HCT116 (cell line): ENCODE measurements at regions not wholly inside any gene's neighbourhood (a gene's known extent, or its start where the extent isn't known, plus 50 kb on each side); places are given as distances from the start of the nearest gene placed in this dataset.

ENCODE experiments used
- ATAC-seq: fragments of 200-7000 bp; cut with Tn5 transposase; 2 replicates; pipeline ENCODE4 v1.9.1; 2020; ENCODE audit warnings: mild to moderate bottlenecking, moderate library complexity
- BruUV-seq: library from RNA; stranded (reverse); fragments of 400-500 nt; replicated peaks from 2 replicates; lab custom pipeline; 2021; lab: Mats Ljungman, UMichigan
- CTCF ChIA-PET: fragments of 300-600 bp; sonication (Branson Sonifier 250); formaldehyde crosslinking; loops from one replicate; lab custom pipeline; 2021; ENCODE audit warnings: antibody characterized with exemption; lab: Charles Lee
- POLR2A ChIA-PET: fragments of 300-600, 350-600 bp; sonication (Branson Sonifier 250); formaldehyde crosslinking; loops from one replicate; lab custom pipeline; 2021; ENCODE audit warnings: antibody characterized with exemption; lab: Charles Lee
- RAD21 ChIA-PET, 2 experiments: fragments of 300-600 bp; sonication (Branson Sonifier 250); formaldehyde crosslinking; loops; one replicate each; lab custom pipeline; 2023; ENCODE audit warnings: low total read pairs in 2 of 2; ENCODE audit not compliant: uncharacterized antibody in 2 of 2, unreplicated experiment in 2 of 2, low non-redundant PET in 1 of 2; lab: Charles Lee
- DNase-seq: peaks from one replicate; pipeline ENCODE4 v3.0.0-alpha.2; 2010; ENCODE audit warnings: low read depth, low spot score
- H2AFZ ChIP-seq: fragments of 200-600 bp; shearing (Covaris generic), sonication (generic); 2 replicates; pipeline ENCODE4 v1.6.1; 2017; ENCODE audit warnings: low read depth, mixed run types, mixed read lengths, antibody characterized with exemption, low read length; ENCODE audit not compliant: poor library complexity, severe bottlenecking
- H3K27ac ChIP-seq: 2 replicates; pipeline ENCODE4 v1.5.1; 2012; ENCODE audit warnings: low read depth, low read length
- H3K27me3 ChIP-seq: fragments of 200-600 bp; sonication (generic); 2 replicates; pipeline ENCODE4 v1.6.1; 2016; ENCODE audit warnings: mixed run types, low read length, mixed read lengths; ENCODE audit not compliant: insufficient read depth
- H3K36me3 ChIP-seq, 2 experiments: fragments of 200-500 bp in 1 of 2; fragments of 200-600 bp in 1 of 2; sonication (Bioruptor generic) in 1 of 2; sonication (generic) in 1 of 2; 2 replicates each; pipeline versions ENCODE4 v1.5.1 to v1.6.1; 2014 to 2016; ENCODE audit warnings: low read length in 2 of 2, inconsistent platforms in 1 of 2, mixed read lengths in 1 of 2, mixed run types in 1 of 2; ENCODE audit not compliant: insufficient read depth in 2 of 2, control insufficient read depth in 1 of 2
- H3K4me1 ChIP-seq, 2 experiments: fragments of 200-600 bp in 1 of 2; sonication (generic) in 1 of 2; 2 replicates each; pipeline versions ENCODE4 v1.5.1 to v1.6.1; 2012 to 2017; ENCODE audit warnings: low read length in 2 of 2, inconsistent platforms in 1 of 2, mild to moderate bottlenecking in 1 of 2, mixed read lengths in 1 of 2, mixed run types in 1 of 2, moderate library complexity in 1 of 2; ENCODE audit not compliant: insufficient read depth in 2 of 2, control insufficient read depth in 1 of 2
- H3K4me2 ChIP-seq: fragments of 200-600 bp; sonication (generic); 2 replicates; pipeline ENCODE4 v1.6.1; 2017; ENCODE audit warnings: mixed run types, low read length, mixed read lengths
- H3K4me3 ChIP-seq, 2 experiments: fragments of 200-600 bp in 1 of 2; sonication (generic) in 1 of 2; replicated peaks in 1 of 2; 2 replicates each; pipeline ENCODE4 v1.5.1; 2011 to 2016; ENCODE audit warnings: low read length in 2 of 2, control low read depth in 1 of 2, low read depth in 1 of 2, mild to moderate bottlenecking in 1 of 2, mixed read lengths in 1 of 2, mixed run types in 1 of 2
- H3K79me2 ChIP-seq: fragments of 200-600 bp; sonication (generic); 2 replicates; pipeline ENCODE4 v1.6.1; 2017; ENCODE audit warnings: mild to moderate bottlenecking, mixed run types, low read length, moderate library complexity, mixed read lengths; ENCODE audit not compliant: insufficient read depth
- H3K9ac ChIP-seq: fragments of 200-600 bp; sonication (generic); 2 replicates; pipeline ENCODE4 v1.6.1; 2016; ENCODE audit warnings: low read length, mixed read lengths
- H3K9me2 ChIP-seq: fragments of 200-600 bp; sonication (generic), shearing (Covaris generic); 2 replicates; pipeline ENCODE4 v1.6.1; 2017; ENCODE audit warnings: mixed run types, mild to moderate bottlenecking, moderate library complexity; ENCODE audit not compliant: insufficient read depth
- H3K9me3 ChIP-seq, 2 experiments: fragments of 200-500 bp in 1 of 2; fragments of 200-600 bp in 1 of 2; sonication (Bioruptor generic) in 1 of 2; sonication (generic) in 1 of 2; 2 replicates each; pipeline ENCODE4 v1.6.1; 2014 to 2017; ENCODE audit warnings: low read length in 2 of 2, mixed read lengths in 2 of 2, inconsistent platforms in 1 of 2, low read depth in 1 of 2, mild to moderate bottlenecking in 1 of 2, mixed run types in 1 of 2, moderate library complexity in 1 of 2; ENCODE audit not compliant: control insufficient read depth in 1 of 2, insufficient read depth in 1 of 2
- H4K20me1 ChIP-seq: fragments of 200-600 bp; sonication (generic), shearing (Covaris generic); 2 replicates; pipeline ENCODE4 v1.6.1; 2017; ENCODE audit warnings: mixed run types, mild to moderate bottlenecking, moderate library complexity; ENCODE audit not compliant: insufficient read depth
- CBX3 ChIP-seq: IDR thresholded peaks from 2 replicates; pipeline ENCODE4 v1.6.1; 2012; ENCODE audit warnings: low read depth
- CEBPB ChIP-seq: IDR thresholded peaks from 2 replicates; pipeline ENCODE4 v1.6.1; 2012; ENCODE audit warnings: low read depth
- CTCF ChIP-seq, 3 experiments: fragments of 200-600 bp in 1 of 3; sonication (generic) in 1 of 3; IDR thresholded peaks in 2 of 3; conservative IDR thresholded peaks in 1 of 3; 2 replicates each; pipeline ENCODE4 v1.5.1; 2012 to 2017; ENCODE audit warnings: low read depth in 2 of 3, low read length in 2 of 3, antibody characterized with exemption in 1 of 3, borderline replicate concordance in 1 of 3, control low read depth in 1 of 3, mild to moderate bottlenecking in 1 of 3, mixed read lengths in 1 of 3, mixed run types in 1 of 3, moderate library complexity in 1 of 3; ENCODE audit not compliant: insufficient read depth in 1 of 3
- EGR1 ChIP-seq: IDR thresholded peaks from 2 replicates; pipeline ENCODE4 v1.6.1; 2012; ENCODE audit warnings: low read depth
- ELF1 ChIP-seq: IDR thresholded peaks from 2 replicates; pipeline ENCODE4 v1.6.1; 2012; ENCODE audit warnings: low read depth, borderline replicate concordance
- EZH2phosphoT487 ChIP-seq: fragments of 200-600 bp; IDR thresholded peaks from 2 replicates; pipeline ENCODE4 v1.6.1; 2018; ENCODE audit warnings: antibody characterized with exemption, borderline replicate concordance
- JUND ChIP-seq: IDR thresholded peaks from 2 replicates; pipeline ENCODE4 v1.6.1; 2012
- MAX ChIP-seq: IDR thresholded peaks from 2 replicates; pipeline ENCODE4 v1.6.1; 2012
- POLR2A ChIP-seq: IDR thresholded peaks from 2 replicates; pipeline ENCODE4 v1.7.0; 2011; ENCODE audit warnings: borderline replicate concordance; ENCODE audit not compliant: insufficient read depth, insufficient read length; ENCODE audit errors: extremely low read depth
- POLR2AphosphoS5 ChIP-seq: IDR thresholded peaks from 2 replicates; pipeline ENCODE4 v1.6.1; 2011; ENCODE audit warnings: mild to moderate bottlenecking, low read depth, low read length, moderate library complexity
- RAD21 ChIP-seq: IDR thresholded peaks from 2 replicates; pipeline ENCODE4 v1.6.1; 2012; ENCODE audit warnings: low read depth, mild to moderate bottlenecking
- REST ChIP-seq: IDR thresholded peaks from 2 replicates; pipeline ENCODE4 v1.6.1; 2012; ENCODE audit warnings: low read depth
- SP1 ChIP-seq: IDR thresholded peaks from 2 replicates; pipeline ENCODE4 v1.6.1; 2012; ENCODE audit warnings: low read depth
- YY1 ChIP-seq: IDR thresholded peaks from 2 replicates; pipeline ENCODE4 v1.6.1; 2011; ENCODE audit warnings: low read length, low read depth, moderate library complexity, mild to moderate bottlenecking; ENCODE audit not compliant: insufficient replicate concordance; ENCODE audit errors: extremely low read depth
- ZBTB33 ChIP-seq: IDR thresholded peaks from 2 replicates; pipeline ENCODE4 v1.6.1; 2011; ENCODE audit warnings: mild to moderate bottlenecking, low read length, moderate library complexity; ENCODE audit not compliant: insufficient replicate concordance; ENCODE audit errors: extremely low read depth
- ZFX ChIP-seq: fragments of 450-650 bp; IDR thresholded peaks from 2 replicates; pipeline ENCODE4 v1.6.1; 2017
- ZNF274 ChIP-seq: fragments of 200-500 bp; sonication (Bioruptor generic); IDR thresholded peaks from 2 replicates; pipeline ENCODE4 v1.6.1; 2014; ENCODE audit warnings: mild to moderate bottlenecking, low read depth, low read length, inconsistent platforms
- intact Hi-C: fragments of 100-400 bp; cut with micrococcal nuclease; formaldehyde crosslinking; loops from 2 replicates; pipeline ENCODE4 v1.10.0; 2022

GRCh38 chr5:28499766-28500290, 1461.4 kb upstream of the CDH9 start:
- ATAC-seq, result no peak

More at GRCh38 chr5:28499766-28500290, 1461.4 kb upstream of the CDH9 start:
- TF ChIP-seq RAD21, result no peak
- TF ChIP-seq EGR1, result no peak
- no peak for TF ChIP-seq CBX3
- no peak for TF ChIP-seq SP1
- no peak for TF ChIP-seq MAX
- TF ChIP-seq POLR2A, result no peak
- no peak for TF ChIP-seq ZFX
- no peak for TF ChIP-seq ZNF274
- TF ChIP-seq ELF1, result no peak
- TF ChIP-seq CTCF (IDR thresholded peaks at IDR 0.05 in 2 of 3, conservative IDR thresholded peaks at IDR 0.05 in 1 of 3; ENCODE audit: borderline replicate concordance in 1 of 3, insufficient read depth in 1 of 3, low read depth in 2 of 3, low read length in 2 of 3), result no peak
- TF ChIP-seq EZH2phosphoT487, result no peak
- TF ChIP-seq JUND, result no peak
- no peak for TF ChIP-seq CEBPB
- TF ChIP-seq REST, result no peak
- no peak for TF ChIP-seq POLR2AphosphoS5
- no peak for TF ChIP-seq YY1
- no peak for TF ChIP-seq ZBTB33
- Histone ChIP-seq H3K27me3 (no peaks in the 10 kb centered on the region), H3K9me3 (peaks cover 5 to 16% of the 10 kb centered on the region in 2 experiments; a peak in 1 of 4 replicates), H2AFZ (no peak overlapping the region), H3K79me2 (no peaks in the 10 kb centered on the region), H3K9me2 (no peaks in the 10 kb centered on the region), H3K4me2 (no peak overlapping the region), H3K4me1 (no peaks in the 10 kb centered on the region), H4K20me1 (no peaks in the 10 kb centered on the region), H3K9ac (no peak overlapping the region), H3K27ac (no peak overlapping the region), H3K36me3 (no peaks in the 10 kb centered on the region), H3K4me3 (no peak overlapping the region)
- ChIA-PET RAD21 (no interaction called here), CTCF (no interaction called here), POLR2A (no interaction called here)
- DNase-seq, result no peak
- intact Hi-C loops, result no loop called here
- BruUV-seq, result no TSS peak
